ENCODE measurements at regions not wholly inside any gene's neighbourhood (a gene's known extent, or its start where the extent isn't known, plus 50 kb on each side); places are given as distances from the start of the nearest gene placed in this dataset.

GRCh38 chr16:62876133-62876532 lies 839.9 kb upstream of the CDH8 start:
- no peak overlapping the region for H3K27ac ChIP-seq
- no peak for TF ChIP-seq CTCF (conservative IDR thresholded peaks at IDR 0.05)
- no peak for TF ChIP-seq ZFX (IDR thresholded peaks at IDR 0.05)

GRCh38 chr16:62872339-62872738 lies 836.1 kb upstream of the CDH8 start:
- H3K27ac ChIP-seq = no peak overlapping the region
- TF ChIP-seq CTCF (conservative IDR thresholded peaks at IDR 0.05) (no peak), ZFX (IDR thresholded peaks at IDR 0.05) (no peak)

- TF ChIP-seq CTCF (conservative IDR thresholded peaks at IDR 0.05) (peak; percentile 17), ZFX (IDR thresholded peaks at IDR 0.05) (no peak)
- no peak overlapping the region for H3K27ac ChIP-seq
These were observed 834.3 kb upstream of the CDH8 start for GRCh38 chr16:62870554-62870953.

GRCh38 chr16:62869837-62870236 lies 833.6 kb upstream of the CDH8 start:
- no peak overlapping the region for H3K27ac ChIP-seq
- TF ChIP-seq CTCF (conservative IDR thresholded peaks at IDR 0.05) (no peak), ZFX (IDR thresholded peaks at IDR 0.05) (no peak)

GRCh38 chr16:62863139-62863538 lies 826.9 kb upstream of the CDH8 start:
- TF ChIP-seq ZFX (IDR thresholded peaks at IDR 0.05) (no peak), CTCF (conservative IDR thresholded peaks at IDR 0.05) (no peak)
- H3K27ac ChIP-seq = no peak overlapping the region

- TF ChIP-seq ZFX (IDR thresholded peaks at IDR 0.05) (no peak), CTCF (conservative IDR thresholded peaks at IDR 0.05) (no peak)
These were observed 817.6 kb upstream of the CDH8 start for GRCh38 chr16:62853887-62854286.

GRCh38 chr16:62846399-62847057 lies 810.3 kb upstream of the CDH8 start:
- TF ChIP-seq ZFX (IDR thresholded peaks at IDR 0.05) (no peak), CTCF (conservative IDR thresholded peaks at IDR 0.05) (no peak)
- no peak overlapping the region for H3K27ac ChIP-seq

More at GRCh38 chr16:62853887-62854286, 817.6 kb upstream of the CDH8 start:
- H3K27ac ChIP-seq = no peak overlapping the region

Data from C4-2B (cell line).